Activated T-cell treated with anti-CD3 and anti-CD28 coated beads for 1 hour (primary cell): ENCODE measurements at regions not wholly inside any gene's neighbourhood (a gene's known extent, or its start where the extent isn't known, plus 50 kb on each side); places are given as distances from the start of the nearest gene placed in this dataset.

ENCODE experiments used
- DNase-seq: peaks from one replicate; pipeline ENCODE4 v3.0.0-alpha.2; 2020; ENCODE audit warnings: low read depth

GRCh38 chr11:38282718-38283117, 1684.7 kb upstream of the RAG2 start:
- no peak for DNase-seq

DNA sequence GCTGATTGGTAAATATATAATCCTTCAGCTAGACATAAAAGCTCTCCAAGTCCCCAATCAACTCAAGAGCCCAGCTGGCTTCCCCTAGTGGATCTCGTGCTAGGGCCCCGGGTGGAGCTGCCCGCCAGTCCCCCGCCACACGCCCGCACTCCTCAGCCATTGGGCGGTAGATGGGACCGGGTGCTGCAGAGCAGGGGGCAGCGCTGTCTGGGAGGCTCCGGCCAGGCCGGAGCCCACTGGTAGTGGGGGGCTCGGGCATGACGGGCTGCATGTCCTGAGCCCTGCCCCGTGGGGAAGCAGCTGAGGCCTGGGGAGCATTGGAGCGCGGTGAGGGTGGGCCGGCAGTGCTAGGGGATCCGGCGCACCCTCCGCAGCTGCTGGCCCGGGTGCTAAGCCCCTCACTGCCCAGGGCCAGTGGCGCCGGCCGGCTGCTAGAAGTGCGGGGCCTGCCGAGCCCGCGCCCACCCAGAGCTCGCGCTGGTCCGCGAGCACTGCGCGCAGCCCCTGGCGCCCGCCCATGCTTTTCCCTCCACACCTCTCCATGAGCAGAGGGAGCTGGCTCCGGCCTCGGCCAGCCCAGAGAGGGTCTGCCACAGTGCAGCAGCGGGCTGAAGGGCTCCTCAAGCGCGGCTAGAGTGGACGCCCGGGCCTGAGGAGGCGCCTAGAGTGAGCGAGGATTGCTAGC, 1680.6 kb upstream of the RAG2 start:
- DNase-seq = no peak

GRCh38 chr11:38274031-38274430, 1676.0 kb upstream of the RAG2 start:
- no peak for DNase-seq

DNA sequence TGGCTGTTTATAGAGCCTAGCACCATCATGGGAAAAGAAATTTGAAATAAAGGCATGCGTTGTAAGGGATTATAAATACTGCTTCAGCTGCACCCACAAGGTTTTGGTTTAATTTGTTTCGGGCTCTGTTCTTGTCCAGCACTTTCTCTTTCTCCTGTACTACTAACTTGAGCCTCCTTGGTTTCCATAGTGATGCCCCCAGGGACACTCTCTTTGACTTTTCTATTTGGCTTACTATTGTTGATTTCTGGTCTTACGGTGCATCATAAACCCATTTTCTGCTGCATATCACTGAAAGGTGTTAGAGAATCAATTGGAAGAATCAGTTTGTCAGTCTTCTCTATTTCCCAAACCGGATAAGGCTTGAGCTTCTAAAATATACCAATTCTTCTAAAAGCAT, 1674.3 kb upstream of the RAG2 start:
- DNase-seq = no peak

- DNase-seq = no peak
Observed at GRCh38 chr11:38266691-38267090, 1668.7 kb upstream of the RAG2 start.

DNA sequence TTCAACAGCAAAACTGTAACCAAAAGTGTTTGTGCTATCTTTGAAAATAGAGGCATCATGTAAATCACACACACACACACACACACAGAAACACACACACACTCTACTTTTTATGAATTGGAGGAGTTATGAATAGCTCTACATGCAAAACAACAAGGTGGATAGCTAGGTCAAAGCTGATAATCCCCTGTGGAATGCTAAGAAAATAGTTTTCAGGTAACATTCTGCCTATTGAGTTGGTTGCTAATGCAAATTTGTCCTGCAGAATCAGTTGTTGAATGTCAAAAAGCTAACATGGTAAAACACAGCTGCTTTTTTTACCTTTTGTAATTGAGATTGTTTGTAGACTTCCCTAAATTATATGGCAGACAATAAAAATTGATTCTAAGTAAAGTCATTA, 1658.4 kb upstream of the RAG2 start:
- DNase-seq = no peak

GRCh38 chr11:38254913-38255312, 1656.9 kb upstream of the RAG2 start:
- no peak for DNase-seq

DNA sequence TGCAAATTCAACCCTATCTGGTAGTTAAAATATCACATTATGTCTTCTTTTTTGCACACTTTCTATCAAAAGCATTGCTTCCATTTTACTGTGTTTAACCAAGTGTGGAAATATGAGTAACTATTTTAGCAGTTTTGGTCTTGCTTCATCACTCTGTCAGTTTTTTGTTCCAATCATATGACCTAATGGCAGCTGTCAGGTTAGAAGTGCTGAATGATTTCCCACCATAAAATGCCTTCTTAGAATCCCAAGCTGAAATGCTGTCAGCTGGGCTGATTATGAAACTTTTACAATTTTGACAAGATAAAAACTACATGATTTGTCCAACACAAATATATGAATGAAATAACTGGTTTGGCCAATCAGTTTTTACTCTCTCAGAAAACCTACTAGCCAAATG, 1654.6 kb upstream of the RAG2 start:
- no peak for DNase-seq

DNA sequence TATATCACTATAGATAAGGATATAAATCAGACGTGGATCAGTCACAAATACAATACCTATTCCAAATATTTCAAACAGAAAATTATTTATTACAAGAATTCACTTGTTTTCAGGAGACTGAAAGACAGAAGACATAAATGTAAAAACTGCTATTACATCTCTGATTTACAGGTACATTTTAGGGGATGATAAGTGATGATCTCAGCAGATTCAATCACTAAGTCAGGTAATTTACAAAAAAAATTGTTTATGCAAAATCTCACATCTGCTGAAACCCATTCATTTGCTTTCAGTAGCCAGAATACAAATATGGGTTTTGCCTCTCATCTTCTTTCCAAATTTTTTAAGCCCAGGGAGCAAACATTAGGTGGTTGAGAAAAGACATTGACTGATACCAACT, 1648.4 kb upstream of the RAG2 start:
- no peak for DNase-seq

GRCh38 chr11:38226684-38227083, 1628.6 kb upstream of the RAG2 start:
- no peak for DNase-seq

GRCh38 chr11:38221295-38221694, 1623.3 kb upstream of the RAG2 start:
- DNase-seq = no peak

DNA sequence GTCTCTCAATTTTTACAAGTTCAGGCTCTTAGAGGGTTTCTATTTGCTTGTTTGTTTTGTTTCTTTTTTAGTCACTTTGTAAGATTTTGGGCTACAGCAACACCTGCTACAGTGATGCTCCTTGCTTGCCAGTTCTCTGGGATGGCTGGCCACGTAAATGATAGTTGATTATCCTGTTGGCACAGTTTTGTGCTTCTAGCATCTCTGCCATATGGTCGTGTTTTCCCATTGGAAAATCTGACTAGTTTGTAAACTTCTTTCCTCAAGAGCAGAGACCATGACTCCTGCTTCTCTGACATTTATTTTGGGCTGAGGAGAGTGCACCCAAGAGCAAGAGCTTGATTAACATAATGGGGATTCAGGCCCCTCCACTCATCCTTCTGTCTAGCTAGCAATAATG, 1621.6 kb upstream of the RAG2 start:
- DNase-seq = no peak

GRCh38 chr11:38208951-38209350, 1610.9 kb upstream of the RAG2 start:
- DNase-seq = no peak

- DNase-seq = no peak
Observed at GRCh38 chr11:38206663-38207062, 1608.6 kb upstream of the RAG2 start.

- DNase-seq = no peak
Observed at GRCh38 chr11:38191101-38191500, 1593.1 kb upstream of the RAG2 start.

DNA sequence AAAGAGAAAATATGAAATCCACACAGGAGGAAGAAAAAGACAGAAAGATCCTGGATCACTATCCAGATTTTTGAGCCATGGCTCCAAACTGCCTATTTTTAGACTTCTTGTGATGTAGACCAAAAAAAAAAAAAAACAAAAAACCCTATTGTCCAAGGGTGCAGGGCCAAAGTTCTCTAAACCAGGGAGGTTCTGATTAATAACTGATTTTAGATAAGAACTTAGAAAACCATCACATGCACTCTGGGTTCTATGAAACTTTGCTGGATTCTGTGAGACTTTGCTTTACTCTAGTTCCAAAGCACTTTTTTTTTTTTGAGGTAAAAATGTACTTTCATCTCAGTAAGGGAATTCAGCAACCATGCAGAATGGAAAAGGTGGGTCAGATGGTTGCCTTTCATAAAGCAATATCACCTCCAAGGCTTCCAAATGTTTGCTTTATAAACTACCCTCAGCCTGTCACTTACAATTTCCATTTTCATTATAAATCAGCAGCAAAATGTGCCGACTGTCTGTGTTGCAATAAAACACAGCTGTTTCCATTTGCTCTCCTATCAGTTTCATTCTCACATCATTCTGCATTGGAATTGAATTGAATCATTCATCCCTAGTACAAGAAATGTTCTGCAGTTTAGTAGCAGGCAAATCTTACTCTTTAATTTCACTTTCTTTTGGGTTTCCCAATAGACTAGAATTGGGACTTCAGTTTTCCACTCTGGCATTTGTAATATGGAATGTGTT, 1584.3 kb upstream of the RAG2 start:
- no peak for DNase-seq

- no peak for DNase-seq
Observed at GRCh38 chr11:38176686-38177322, 1578.8 kb upstream of the RAG2 start.

GRCh38 chr11:38173676-38174075, 1575.6 kb upstream of the RAG2 start:
- DNase-seq = no peak

DNA sequence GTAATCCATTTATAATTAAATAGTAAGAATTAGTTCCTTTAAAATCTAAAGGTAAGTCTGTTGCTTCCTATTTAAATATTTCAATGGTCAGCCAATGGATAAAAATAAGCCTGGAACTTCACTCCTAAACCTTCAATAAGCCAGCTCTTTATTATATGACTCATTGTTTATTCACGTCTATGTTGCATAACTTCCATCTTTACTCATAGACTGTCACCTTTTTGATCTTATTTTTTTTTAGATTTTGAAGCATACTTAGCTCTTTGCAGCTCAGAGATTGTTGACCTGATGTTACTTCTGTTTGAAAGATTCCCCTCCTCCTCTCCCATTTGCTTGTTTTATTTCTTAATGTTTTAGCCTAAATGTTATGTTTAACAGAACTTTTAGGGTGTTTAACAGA, 1571.2 kb upstream of the RAG2 start:
- no peak for DNase-seq

- DNase-seq = no peak
Observed at GRCh38 chr11:38163526-38163925, 1565.5 kb upstream of the RAG2 start.

- no peak for DNase-seq
Observed at GRCh38 chr11:38160433-38160832, 1562.4 kb upstream of the RAG2 start.

DNA sequence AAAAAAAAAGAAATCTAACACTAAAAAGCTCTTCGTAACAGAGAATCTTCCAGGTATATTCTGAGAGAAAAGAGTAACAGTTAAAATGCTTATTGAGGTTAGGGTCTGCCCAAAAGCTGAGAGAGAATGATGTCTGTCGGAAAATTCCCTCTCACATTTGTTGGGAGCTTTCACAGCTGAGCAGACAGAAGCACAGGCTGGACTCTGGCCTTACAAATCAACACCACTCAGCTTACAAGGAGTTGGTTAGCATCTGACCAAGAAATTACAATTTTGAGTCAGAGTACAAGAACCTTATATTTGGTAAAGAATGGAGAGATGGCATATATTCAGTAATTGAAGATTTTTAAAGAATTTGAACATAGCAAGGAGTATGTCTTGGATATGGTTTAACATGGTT, 1561.0 kb upstream of the RAG2 start:
- no peak for DNase-seq

GRCh38 chr11:38156495-38157146, 1558.6 kb upstream of the RAG2 start:
- no peak for DNase-seq
